IMR-90 (cell line): ENCODE measurements at regions not wholly inside any gene's neighbourhood (a gene's known extent, or its start where the extent isn't known, plus 50 kb on each side); places are given as distances from the start of the nearest gene placed in this dataset.

Experiments used
- ATAC-seq: fragments of 200-7000 bp; cut with Tn5 transposase; 2 replicates; pipeline ENCODE4 v1.9.1; 2020; ENCODE audit warnings: low read depth, mild to moderate bottlenecking, moderate library complexity
- BruUV-seq: library from RNA; stranded (reverse); fragments of 400-500 nt; replicated peaks from 2 replicates; lab custom pipeline; 2021; lab: Mats Ljungman, UMichigan
- CTCF ChIA-PET: fragments of 300-600 bp; formaldehyde crosslinking; extraction: SDS; loops from one replicate; lab custom pipeline; 2021; ENCODE audit warnings: antibody characterized with exemption; lab: Yijun Ruan, JAX
- POLR2A ChIA-PET: fragments of 300-600 bp; sonication (Branson Sonifier 250); formaldehyde crosslinking; loops from one replicate; lab custom pipeline; 2022; ENCODE audit warnings: antibody characterized with exemption; ENCODE audit not compliant: unreplicated experiment; lab: Charles Lee
- DNase-seq: peaks from one replicate; pipeline ENCODE4 v3.0.0; 2013
- H2AFZ ChIP-seq: replicated peaks from 2 replicates; pipeline ENCODE3; 2013; ENCODE audit warnings: low read length, mild to moderate bottlenecking; ENCODE audit not compliant: poor library complexity
- H2AK5ac ChIP-seq: 2 replicates; pipeline ENCODE4 v1.6.1; 2013; ENCODE audit warnings: low read depth, low read length, inconsistent platforms
- H2AK9ac ChIP-seq: replicated peaks from 2 replicates; pipeline ENCODE3; 2013; ENCODE audit warnings: mild to moderate bottlenecking, low read depth, low read length, moderate library complexity; ENCODE audit not compliant: poor library complexity
- H2BK120ac ChIP-seq: 2 replicates; pipeline ENCODE4 v1.6.1; 2013; ENCODE audit warnings: low read depth, low read length, inconsistent platforms
- H2BK15ac ChIP-seq: 3 replicates; pipeline ENCODE4 v1.6.1; 2013; ENCODE audit warnings: low read depth, low read length, inconsistent platforms
- H2BK20ac ChIP-seq: 2 replicates; pipeline ENCODE4 v1.6.1; 2013; ENCODE audit warnings: low read depth, mild to moderate bottlenecking, inconsistent platforms, low read length, moderate library complexity
- H2BK5ac ChIP-seq: 2 replicates; pipeline ENCODE4 v1.6.1; 2013; ENCODE audit warnings: mild to moderate bottlenecking, low read depth, low read length, inconsistent platforms; ENCODE audit not compliant: poor library complexity, severe bottlenecking
- H3K14ac ChIP-seq: replicated peaks from 2 replicates; pipeline ENCODE4 v1.6.1; 2013; ENCODE audit warnings: low read depth, low read length, inconsistent platforms
- H3K18ac ChIP-seq: 2 replicates; pipeline ENCODE4 v1.6.1; 2013; ENCODE audit warnings: low read depth, low read length, control low read depth
- H3K23ac ChIP-seq: 2 replicates; pipeline ENCODE4 v1.6.1; 2013; ENCODE audit warnings: low read depth, low read length, inconsistent platforms
- H3K27ac ChIP-seq: 2 replicates; pipeline ENCODE4 v1.5.1; 2013; ENCODE audit warnings: mild to moderate bottlenecking, control low read depth, low read length; ENCODE audit not compliant: insufficient read depth
- H3K27me3 ChIP-seq: 2 replicates; pipeline ENCODE4 v1.6.1; 2013; ENCODE audit warnings: low read length; ENCODE audit not compliant: control insufficient read depth, insufficient read depth
- H3K36me3 ChIP-seq: 2 replicates; pipeline ENCODE4 v1.6.1; 2013; ENCODE audit warnings: low read length, mixed read lengths; ENCODE audit not compliant: control insufficient read depth, insufficient read depth
- H3K4ac ChIP-seq: 2 replicates; pipeline ENCODE4 v1.6.1; 2013; ENCODE audit warnings: low read depth, low read length, inconsistent platforms
- H3K4me1 ChIP-seq: 2 replicates; pipeline ENCODE4 v1.6.1; 2013; ENCODE audit warnings: low read length, mixed read lengths; ENCODE audit not compliant: control insufficient read depth, insufficient read depth
- H3K4me2 ChIP-seq: 2 replicates; pipeline ENCODE4 v1.6.1; 2013; ENCODE audit warnings: low read depth, mild to moderate bottlenecking, control low read depth, low read length, moderate library complexity
- H3K4me3 ChIP-seq: 2 replicates; pipeline ENCODE4 v1.5.1; 2013; ENCODE audit warnings: low read depth, mild to moderate bottlenecking, control low read depth, low read length, moderate library complexity; ENCODE audit not compliant: insufficient read depth
- H3K56ac ChIP-seq: 2 replicates; pipeline ENCODE4 v1.6.1; 2013; ENCODE audit warnings: low read length, inconsistent platforms; ENCODE audit not compliant: insufficient read depth; ENCODE audit errors: extremely low read depth
- H3K79me1 ChIP-seq, 2 experiments: 2 replicates each; pipeline ENCODE4 v1.6.1; 2013; ENCODE audit warnings: low read length in 2 of 2, inconsistent platforms in 1 of 2, low read depth in 1 of 2
- H3K9ac ChIP-seq: 2 replicates; pipeline ENCODE4 v1.6.1; 2013; ENCODE audit warnings: low read depth, low read length, control low read depth
- H3K9me1 ChIP-seq: 2 replicates; pipeline ENCODE4 v1.6.1; 2013; ENCODE audit warnings: low read length, inconsistent platforms; ENCODE audit not compliant: insufficient read depth
- H3K9me3 ChIP-seq: 2 replicates; pipeline ENCODE4 v1.6.1; 2013; ENCODE audit warnings: low read length; ENCODE audit not compliant: control insufficient read depth, insufficient read depth
- H4K20me1 ChIP-seq: 2 replicates; pipeline ENCODE4 v1.6.1; 2013; ENCODE audit warnings: low read length, inconsistent platforms; ENCODE audit not compliant: insufficient read depth
- H4K5ac ChIP-seq: 2 replicates; pipeline ENCODE4 v1.6.1; 2013; ENCODE audit warnings: mild to moderate bottlenecking, low read depth, low read length, control low read depth
- H4K8ac ChIP-seq, 2 experiments: 2 replicates each; pipeline ENCODE4 v1.6.1; 2013; ENCODE audit warnings: low read depth in 2 of 2, low read length in 2 of 2, control low read depth in 1 of 2, inconsistent platforms in 1 of 2
- H4K91ac ChIP-seq: 2 replicates; pipeline ENCODE4 v1.6.1; 2013; ENCODE audit warnings: low read depth, low read length, inconsistent platforms; ENCODE audit not compliant: insufficient read depth
- BHLHE40 ChIP-seq: fragments of 150-350 bp; IDR thresholded peaks from 2 replicates; pipeline ENCODE4 v1.6.1; 2016; ENCODE audit warnings: mild to moderate bottlenecking, low read depth, low read length
- CEBPB ChIP-seq: IDR thresholded peaks from 2 replicates; pipeline ENCODE4 v1.6.1; 2012; ENCODE audit warnings: low read depth, low read length, improper control_type of control experiment
- CHD1 ChIP-seq: IDR thresholded peaks from 2 replicates; pipeline ENCODE4 v1.6.1; 2012; ENCODE audit warnings: low read depth, low read length, improper control_type of control experiment
- CTCF ChIP-seq: conservative IDR thresholded peaks from 2 replicates; pipeline ENCODE4 v1.5.1; 2012; ENCODE audit warnings: mild to moderate bottlenecking, low read depth, low read length, improper control_type of control experiment
- ELK1 ChIP-seq: fragments of 150-350 bp; IDR thresholded peaks from 2 replicates; pipeline ENCODE4 v1.6.1; 2016; ENCODE audit warnings: low read depth, mild to moderate bottlenecking, low read length, moderate library complexity, borderline replicate concordance
- FOS ChIP-seq: fragments of 150-350 bp; IDR thresholded peaks from 2 replicates; pipeline ENCODE4 v1.6.1; 2016; ENCODE audit warnings: low read depth, low read length
- MAFK ChIP-seq: IDR thresholded peaks from 2 replicates; pipeline ENCODE4 v1.6.1; 2012; ENCODE audit warnings: low read depth, low read length, improper control_type of control experiment
- MAZ ChIP-seq: IDR thresholded peaks from 2 replicates; pipeline ENCODE4 v1.6.1; 2012; ENCODE audit warnings: low read depth, mild to moderate bottlenecking, low read length, improper control_type of control experiment, moderate library complexity, borderline replicate concordance
- MXI1 ChIP-seq: IDR thresholded peaks from 2 replicates; pipeline ENCODE4 v1.6.1; 2012; ENCODE audit warnings: low read depth, mild to moderate bottlenecking, low read length, moderate library complexity, borderline replicate concordance
- NFE2L2 ChIP-seq: fragments of 150-350 bp; IDR thresholded peaks from 2 replicates; pipeline ENCODE4 v1.6.1; 2016; ENCODE audit warnings: low read depth, mild to moderate bottlenecking, low read length
- POLR2A ChIP-seq: IDR thresholded peaks from 2 replicates; pipeline ENCODE4 v1.6.1; 2012; ENCODE audit warnings: mild to moderate bottlenecking, low read depth, low read length
- RAD21 ChIP-seq: IDR thresholded peaks from 2 replicates; pipeline ENCODE4 v1.6.1; 2012; ENCODE audit warnings: low read length, improper control_type of control experiment
- RCOR1 ChIP-seq: IDR thresholded peaks from 2 replicates; pipeline ENCODE4 v1.6.1; 2012; ENCODE audit warnings: mild to moderate bottlenecking, low read length, improper control_type of control experiment; ENCODE audit not compliant: insufficient replicate concordance
- RFX5 ChIP-seq: IDR thresholded peaks from 2 replicates; pipeline ENCODE4 v1.8.0; 2012; ENCODE audit warnings: low read depth, mild to moderate bottlenecking, low read length, moderate library complexity
- SMC3 ChIP-seq: fragments of 150-350 bp; IDR thresholded peaks from 2 replicates; pipeline ENCODE4 v1.6.1; 2016; ENCODE audit warnings: low read depth, mild to moderate bottlenecking, antibody characterized with exemption, low read length, moderate library complexity
- USF2 ChIP-seq: fragments of 150-350 bp; IDR thresholded peaks from 2 replicates; pipeline ENCODE4 v1.6.1; 2017; ENCODE audit warnings: mild to moderate bottlenecking, antibody characterized with exemption, low read length, low read depth
- WGBS, 2 experiments: methylation state at CpG; one replicate each; pipeline versions ENCODE4 v1.1.5 to v1.1.7; 2013; ENCODE audit warnings: missing lambda C conversion rate in 2 of 2; ENCODE audit not compliant: insufficient read length in 1 of 2; ENCODE audit errors: extremely low coverage in 2 of 2; 5-methylcytosine and 5-hydroxymethylcytosine counted together
- dilution Hi-C: fragments of 300-500 bp; cut with HindIII; formaldehyde crosslinking; loops from one replicate; pipeline ENCODE4 v1.14.3; 2018; ENCODE audit warnings: low sequenced_read_pairs; ENCODE audit not compliant: unreplicated experiment
- in situ Hi-C: fragments of 300-500 bp; cut with MboI; formaldehyde crosslinking; loops from 3 replicates; pipeline ENCODE4 v1.14.3; 2019; ENCODE audit warnings: low sequenced_read_pairs, inconsistent platforms, mixed read lengths
- intact Hi-C: fragments of 100-400 bp; cut with micrococcal nuclease; formaldehyde crosslinking; loops from 2 replicates; pipeline ENCODE4 v1.10.0; 2022

GRCh38 chr15:72912121-72912520 is 128.6 kb upstream of the ADPGK start:
- ATAC-seq, result no peak
- Histone ChIP-seq H3K4me2 (no peak overlapping the region), H4K20me1 (no peaks in the 10 kb centered on the region), H3K9me1 (peaks cover 4% of the 10 kb centered on the region), H2BK20ac (no peak overlapping the region), H3K27me3 (peaks cover 3% of the 10 kb centered on the region), H4K8ac (no peak overlapping the region), H2AK9ac (no peak overlapping the region), H3K56ac (no peak overlapping the region), H2AK5ac (no peak overlapping the region), H3K4me1 (peaks cover 1% of the 10 kb centered on the region; the same call in 1 of the 2 replicates), H2AFZ (no peak overlapping the region), H3K4ac (no peak overlapping the region), H2BK15ac (no peak overlapping the region), H3K79me1 (no peaks in the 10 kb centered on the region), H3K18ac (no peak overlapping the region), H3K36me3 (no peaks in the 10 kb centered on the region), H4K5ac (no peak overlapping the region), H3K4me3 (no peak overlapping the region), H3K9me3 (no peaks in the 10 kb centered on the region), H4K91ac (no peak overlapping the region), H3K14ac (no peak overlapping the region), H2BK5ac (no peak overlapping the region), H3K27ac (no peak overlapping the region), H3K9ac (no peak overlapping the region), H2BK120ac (no peak overlapping the region), H3K23ac (no peak overlapping the region)
- 29% methylated on average over 2 of the region's 4 CpGs; no CpG with 5 or more reads in 1 of the 2 experiments for WGBS, 2 experiments
- in situ Hi-C loops (no loop called here), dilution Hi-C loops (no loop called here), intact Hi-C loops (no loop called here)
- TF ChIP-seq MAFK (no peak), USF2 (no peak), CTCF (no peak), BHLHE40 (no peak), SMC3 (no peak), RCOR1 (no peak), MXI1 (no peak), RAD21 (no peak), POLR2A (no peak), CHD1 (no peak), CEBPB (no peak), NFE2L2 (no peak), ELK1 (no peak), MAZ (no peak), RFX5 (no peak), FOS (no peak)
- no TSS peak for BruUV-seq
- ChIA-PET CTCF (no interaction called here), POLR2A (no interaction called here)
- peak; percentile 8 for DNase-seq
